SK-N-SH (cell line): ENCODE measurements at regions not wholly inside any gene's neighbourhood (a gene's known extent, or its start where the extent isn't known, plus 50 kb on each side); places are given as distances from the start of the nearest gene placed in this dataset.
"Not testable (repeated sequence)": the region's sequence is repeated elsewhere in the genome, so short reads cannot be mapped to it uniquely, and the experiment has no call there.

Experiments used
- CTCF ChIA-PET: fragments of 300-600, 350-600 bp; formaldehyde crosslinking; extraction: SDS; loops from one replicate; lab custom pipeline; 2021; lab: Yijun Ruan, JAX
- POLR2A ChIA-PET: fragments of 350-600 bp; sonication (Branson Sonifier 250); formaldehyde crosslinking; extraction: SDS; loops from one replicate; lab custom pipeline; 2020; ENCODE audit warnings: antibody characterized with exemption, inconsistent platforms; lab: Yijun Ruan, JAX
- DNase-seq: peaks from one replicate; pipeline ENCODE4 v3.0.0; 2012
- H2AFZ ChIP-seq: fragments of 200-600 bp; sonication (generic); 2 replicates; pipeline ENCODE4 v1.8.1; 2016; ENCODE audit warnings: antibody characterized with exemption, mild to moderate bottlenecking, low read depth
- H3F3A ChIP-seq: fragments of 200-600 bp; sonication (generic); replicated peaks from 2 replicates; pipeline ENCODE3; 2016; ENCODE audit warnings: antibody characterized with exemption, mild to moderate bottlenecking; ENCODE audit not compliant: insufficient read depth
- H3K27ac ChIP-seq, 2 experiments: fragments of 200-500 bp in 1 of 2; fragments of 200-600 bp in 1 of 2; sonication (Bioruptor generic) in 1 of 2; sonication (generic), shearing (Covaris generic) in 1 of 2; 2 replicates each; pipeline versions ENCODE4 v1.5.1 to v1.6.1; 2014 to 2016; ENCODE audit warnings: low read depth in 2 of 2, inconsistent platforms in 1 of 2, low read length in 1 of 2, mild to moderate bottlenecking in 1 of 2, mixed read lengths in 1 of 2
- H3K27me3 ChIP-seq: fragments of 200-600 bp; sonication (generic), shearing (Covaris generic); 2 replicates; pipeline ENCODE4 v1.6.1; 2016; ENCODE audit warnings: mixed run types; ENCODE audit not compliant: insufficient read depth
- H3K36me3 ChIP-seq, 2 experiments: fragments of 200-500 bp in 1 of 2; fragments of 200-600 bp in 1 of 2; sonication (Bioruptor generic) in 1 of 2; sonication (generic) in 1 of 2; replicated peaks in 1 of 2; 2 replicates each; pipeline versions ENCODE3 to v1.5.1; 2014 to 2016; ENCODE audit warnings: low read length in 1 of 2, mild to moderate bottlenecking in 1 of 2; ENCODE audit not compliant: insufficient read depth in 2 of 2, control insufficient read depth in 1 of 2
- H3K4me1 ChIP-seq, 2 experiments: fragments of 200-500 bp in 1 of 2; fragments of 200-600 bp in 1 of 2; sonication (Bioruptor generic) in 1 of 2; sonication (generic), shearing (Covaris generic) in 1 of 2; 2 replicates each; pipeline versions ENCODE4 v1.5.1 to v1.6.1; 2014 to 2016; ENCODE audit warnings: low read depth in 1 of 2, low read length in 1 of 2, mixed run types in 1 of 2; ENCODE audit not compliant: insufficient read depth in 2 of 2, control insufficient read depth in 1 of 2
- H3K4me2 ChIP-seq: fragments of 200-600 bp; sonication (generic), shearing (Covaris generic); 2 replicates; pipeline ENCODE4 v1.6.1; 2017; ENCODE audit warnings: mixed run types
- H3K4me3 ChIP-seq, 2 experiments: fragments of 200-500 bp in 1 of 2; fragments of 200-600 bp in 1 of 2; sonication (Bioruptor generic) in 1 of 2; sonication (generic), shearing (Covaris generic) in 1 of 2; 2 replicates each; pipeline versions ENCODE4 v1.5.1 to v1.8.1; 2014 to 2016; ENCODE audit warnings: low read depth in 2 of 2, inconsistent platforms in 1 of 2, low read length in 1 of 2, mild to moderate bottlenecking in 1 of 2, mixed read lengths in 1 of 2, moderate library complexity in 1 of 2
- H3K79me2 ChIP-seq: fragments of 200-600 bp; sonication (generic); 2 replicates; pipeline ENCODE4 v1.8.1; 2017; ENCODE audit warnings: mild to moderate bottlenecking; ENCODE audit not compliant: insufficient read depth
- H3K9ac ChIP-seq: fragments of 200-600 bp; sonication (generic); 2 replicates; pipeline ENCODE4 v1.6.1; 2017; ENCODE audit warnings: mixed run types
- H3K9me2 ChIP-seq: fragments of 200-600 bp; sonication (generic); 2 replicates; pipeline ENCODE4 v1.6.1; 2017; ENCODE audit warnings: mixed run types
- H3K9me3 ChIP-seq: fragments of 200-600 bp; sonication (generic); 2 replicates; pipeline ENCODE4 v1.6.1; 2017; ENCODE audit warnings: mixed run types, mild to moderate bottlenecking, moderate library complexity
- H4K20me1 ChIP-seq: fragments of 200-600 bp; sonication (generic); 2 replicates; pipeline ENCODE4 v1.6.1; 2017; ENCODE audit warnings: mild to moderate bottlenecking, mixed run types; ENCODE audit not compliant: insufficient read depth
- ELF1 ChIP-seq: IDR thresholded peaks from 2 replicates; pipeline ENCODE4 v1.4.0; 2012
- EP300 ChIP-seq, 2 experiments: IDR thresholded peaks; 2 replicates each; pipeline versions ENCODE4 v1.4.0 to v1.6.1; 2012; ENCODE audit warnings: borderline replicate concordance in 1 of 2, low read depth in 1 of 2, low read length in 1 of 2
- FOSL2 ChIP-seq: IDR thresholded peaks from 2 replicates; pipeline ENCODE4 v1.4.0; 2012; ENCODE audit warnings: low read depth, mild to moderate bottlenecking, moderate library complexity, borderline replicate concordance
- FOXM1 ChIP-seq: IDR thresholded peaks from 2 replicates; pipeline ENCODE4 v1.4.0; 2012; ENCODE audit warnings: low read depth, mild to moderate bottlenecking
- GABPA ChIP-seq: IDR thresholded peaks from 2 replicates; pipeline ENCODE4 v1.4.0; 2012; ENCODE audit warnings: low read depth, mild to moderate bottlenecking
- JUND ChIP-seq: IDR thresholded peaks from 2 replicates; pipeline ENCODE4 v1.4.0; 2012
- MAX ChIP-seq: IDR thresholded peaks from 2 replicates; pipeline ENCODE4 v1.4.0; 2012; ENCODE audit warnings: low read depth
- NFIC ChIP-seq: IDR thresholded peaks from 2 replicates; pipeline ENCODE4 v1.4.0; 2012; ENCODE audit warnings: borderline replicate concordance
- POLR2AphosphoS5 ChIP-seq: IDR thresholded peaks from 2 replicates; pipeline ENCODE4 v1.6.1; 2012; ENCODE audit warnings: low read depth, low read length
- RFX5 ChIP-seq: IDR thresholded peaks from 2 replicates; pipeline ENCODE4 v1.6.1; 2012; ENCODE audit warnings: mild to moderate bottlenecking, improper control_type of control experiment, low read length
- RXRA ChIP-seq: IDR thresholded peaks from 2 replicates; pipeline ENCODE4 v1.4.0; 2012; ENCODE audit warnings: low read depth, mild to moderate bottlenecking, borderline replicate concordance
- SIN3A ChIP-seq: IDR thresholded peaks from 2 replicates; pipeline ENCODE4 v1.6.1; 2012; ENCODE audit warnings: low read depth, mild to moderate bottlenecking, low read length, moderate library complexity, borderline replicate concordance
- TAF1 ChIP-seq: IDR thresholded peaks from 2 replicates; pipeline ENCODE4 v1.6.1; 2012; ENCODE audit warnings: low read depth, mild to moderate bottlenecking, low read length, moderate library complexity, borderline replicate concordance
- TCF12 ChIP-seq: IDR thresholded peaks from 2 replicates; pipeline ENCODE4 v1.4.0; 2012
- TEAD4 ChIP-seq: IDR thresholded peaks from 2 replicates; pipeline ENCODE4 v1.4.0; 2012; ENCODE audit warnings: mild to moderate bottlenecking, borderline replicate concordance; ENCODE audit not compliant: insufficient read depth
- YY1 ChIP-seq: IDR thresholded peaks from 2 replicates; pipeline ENCODE4 v1.4.0; 2012; ENCODE audit warnings: low read depth, mild to moderate bottlenecking
- WGBS: methylation state at CpG from one replicate; pipeline ENCODE4 v1.1.6; 2017; ENCODE audit warnings: low lambda C conversion rate; 5-methylcytosine and 5-hydroxymethylcytosine counted together
- TF ChIP-seq, protein P1 (sequence below): fragments of 200-600 bp; sonication (generic); IDR thresholded peaks from 2 replicates; pipeline ENCODE4 v1.6.1; 2017; ENCODE audit warnings: antibody characterized with exemption, mild to moderate bottlenecking, moderate library complexity
- TF ChIP-seq, protein P2 (sequence below): IDR thresholded peaks from 2 replicates; pipeline ENCODE4 v1.4.0; 2012; ENCODE audit warnings: low read depth, borderline replicate concordance

DNA sequence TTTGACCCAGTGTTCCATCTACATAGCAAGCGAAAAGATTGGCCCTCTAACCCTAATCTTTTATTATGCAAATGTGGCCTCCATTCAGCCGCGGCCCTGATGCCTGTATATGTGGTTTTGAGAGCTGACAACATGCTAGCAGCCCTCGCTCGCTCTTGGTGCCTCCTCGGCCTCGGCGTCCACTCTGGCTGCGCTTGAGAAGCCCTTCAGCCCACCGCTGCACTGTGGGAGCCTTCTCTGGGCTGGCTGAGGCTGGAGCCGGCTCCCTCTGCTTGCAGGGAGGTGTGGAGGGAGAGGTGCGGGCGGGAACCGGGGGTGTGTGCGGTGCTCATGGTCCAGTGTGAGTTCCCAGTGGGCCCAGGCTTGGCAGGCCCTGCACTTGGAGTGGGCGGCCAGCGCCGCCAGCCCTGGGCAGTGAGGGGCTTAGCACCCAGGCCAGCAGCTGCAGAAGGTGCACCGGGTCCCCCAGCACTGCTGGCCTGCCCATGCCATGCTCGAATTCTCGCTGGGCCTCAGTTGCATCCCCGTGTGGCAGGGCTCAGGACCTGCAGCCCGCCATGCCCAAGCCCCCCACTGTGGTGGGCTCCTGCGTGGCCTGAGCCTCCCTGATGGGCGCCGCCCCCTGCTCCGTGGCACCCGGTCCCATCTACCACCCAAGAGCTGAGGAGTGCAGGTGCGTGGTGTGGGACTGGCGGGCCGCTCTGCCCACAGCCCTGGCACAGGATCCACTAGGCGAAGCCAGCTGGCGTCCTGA, 757.5 kb upstream of the CTNND2 start:
- POLR2A ChIA-PET: no interaction called here

DNA sequence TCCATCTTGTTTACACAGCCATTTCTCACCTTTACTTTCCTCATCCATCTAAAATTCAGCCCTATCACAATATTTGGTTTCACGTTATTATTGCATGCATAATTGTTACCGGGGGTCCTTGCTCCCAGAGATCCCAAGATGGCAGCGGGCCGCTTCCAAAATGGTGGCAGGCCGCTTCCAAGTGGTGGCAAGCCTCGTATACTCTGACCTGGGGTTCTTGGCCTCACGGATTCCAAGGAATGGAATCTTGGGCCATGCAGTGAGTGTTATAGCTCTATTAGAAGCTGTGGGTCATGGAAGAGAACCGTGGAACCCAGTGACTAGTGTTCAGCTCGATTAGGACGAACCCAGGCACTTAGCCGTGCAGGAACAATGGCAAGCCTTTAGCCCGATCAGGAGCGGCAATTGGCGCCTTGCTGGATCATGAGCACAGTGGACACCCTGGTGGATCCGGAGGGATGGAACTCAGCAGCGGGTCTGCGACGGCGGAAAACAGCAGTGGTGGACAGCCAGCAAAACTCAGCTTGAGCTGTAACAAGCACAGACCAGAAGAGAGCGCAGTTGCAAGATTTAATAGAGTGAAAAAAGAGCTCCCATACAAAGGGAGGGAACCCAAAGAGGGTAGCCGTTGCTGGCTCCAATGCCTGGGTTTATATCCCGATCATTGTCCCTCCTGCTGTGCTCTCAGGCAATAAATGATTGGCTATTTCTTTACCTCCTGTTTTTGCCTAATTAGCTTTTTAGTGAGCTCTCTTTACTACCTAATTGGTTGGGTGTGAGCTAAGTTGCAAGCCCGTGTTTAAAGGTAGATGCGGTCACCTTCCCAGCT, 756.2 kb upstream of the CTNND2 start:
- H3K36me3 ChIP-seq, H3K9ac ChIP-seq, POLR2A ChIA-PET: not testable (repeated sequence)

More for the DNA sequence above, 757.5 kb upstream of the CTNND2 start:
- CTCF ChIA-PET: no interaction called here
- Histone ChIP-seq H3K9ac (no peak overlapping the region), H3K9me3 (no peaks in the 10 kb centered on the region), H3K27me3 (no peaks in the 10 kb centered on the region), H4K20me1 (no peaks in the 10 kb centered on the region), H3K4me2 (no peak overlapping the region), H3K9me2 (no peaks in the 10 kb centered on the region), H3K4me1 (no peaks in the 10 kb centered on the region), H3K36me3 (no peaks in the 10 kb centered on the region), H3F3A (no peaks in the 10 kb centered on the region), H3K79me2 (no peaks in the 10 kb centered on the region), H3K4me3 (no peak overlapping the region), H3K27ac (no peak overlapping the region), H2AFZ (no peak overlapping the region)
- DNase-seq: no peak
- TF ChIP-seq TCF12 (no peak), RFX5 (no peak), FOXM1 (no peak), YY1 (no peak), RXRA (no peak), MAX (no peak), NFIC (no peak), ELF1 (no peak), SIN3A (no peak), TAF1 (no peak), POLR2AphosphoS5 (no peak), TEAD4 (no peak), EP300 (IDR thresholded peaks at IDR 0.05; ENCODE audit: borderline replicate concordance in 1 of 2, low read depth in 1 of 2, low read length in 1 of 2) (no peak), JUND (no peak), GABPA (no peak), FOSL2 (no peak)
- TF ChIP-seq, protein P1, sequence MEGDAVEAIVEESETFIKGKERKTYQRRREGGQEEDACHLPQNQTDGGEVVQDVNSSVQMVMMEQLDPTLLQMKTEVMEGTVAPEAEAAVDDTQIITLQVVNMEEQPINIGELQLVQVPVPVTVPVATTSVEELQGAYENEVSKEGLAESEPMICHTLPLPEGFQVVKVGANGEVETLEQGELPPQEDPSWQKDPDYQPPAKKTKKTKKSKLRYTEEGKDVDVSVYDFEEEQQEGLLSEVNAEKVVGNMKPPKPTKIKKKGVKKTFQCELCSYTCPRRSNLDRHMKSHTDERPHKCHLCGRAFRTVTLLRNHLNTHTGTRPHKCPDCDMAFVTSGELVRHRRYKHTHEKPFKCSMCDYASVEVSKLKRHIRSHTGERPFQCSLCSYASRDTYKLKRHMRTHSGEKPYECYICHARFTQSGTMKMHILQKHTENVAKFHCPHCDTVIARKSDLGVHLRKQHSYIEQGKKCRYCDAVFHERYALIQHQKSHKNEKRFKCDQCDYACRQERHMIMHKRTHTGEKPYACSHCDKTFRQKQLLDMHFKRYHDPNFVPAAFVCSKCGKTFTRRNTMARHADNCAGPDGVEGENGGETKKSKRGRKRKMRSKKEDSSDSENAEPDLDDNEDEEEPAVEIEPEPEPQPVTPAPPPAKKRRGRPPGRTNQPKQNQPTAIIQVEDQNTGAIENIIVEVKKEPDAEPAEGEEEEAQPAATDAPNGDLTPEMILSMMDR: no peak
- TF ChIP-seq, protein P2, sequence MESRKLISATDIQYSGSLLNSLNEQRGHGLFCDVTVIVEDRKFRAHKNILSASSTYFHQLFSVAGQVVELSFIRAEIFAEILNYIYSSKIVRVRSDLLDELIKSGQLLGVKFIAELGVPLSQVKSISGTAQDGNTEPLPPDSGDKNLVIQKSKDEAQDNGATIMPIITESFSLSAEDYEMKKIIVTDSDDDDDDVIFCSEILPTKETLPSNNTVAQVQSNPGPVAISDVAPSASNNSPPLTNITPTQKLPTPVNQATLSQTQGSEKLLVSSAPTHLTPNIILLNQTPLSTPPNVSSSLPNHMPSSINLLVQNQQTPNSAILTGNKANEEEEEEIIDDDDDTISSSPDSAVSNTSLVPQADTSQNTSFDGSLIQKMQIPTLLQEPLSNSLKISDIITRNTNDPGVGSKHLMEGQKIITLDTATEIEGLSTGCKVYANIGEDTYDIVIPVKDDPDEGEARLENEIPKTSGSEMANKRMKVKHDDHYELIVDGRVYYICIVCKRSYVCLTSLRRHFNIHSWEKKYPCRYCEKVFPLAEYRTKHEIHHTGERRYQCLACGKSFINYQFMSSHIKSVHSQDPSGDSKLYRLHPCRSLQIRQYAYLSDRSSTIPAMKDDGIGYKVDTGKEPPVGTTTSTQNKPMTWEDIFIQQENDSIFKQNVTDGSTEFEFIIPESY: no peak
- 17% methylated on average over 14 of the region's 33 CpGs for WGBS

More for the DNA sequence above, 756.2 kb upstream of the CTNND2 start:
- 28% methylated on average over 24 of the region's 24 CpGs for WGBS
- H3F3A ChIP-seq, H3K27me3 ChIP-seq, H3K4me3 ChIP-seq, CTCF ChIA-PET, H3K79me2 ChIP-seq, H3K4me1 ChIP-seq, H4K20me1 ChIP-seq, DNase-seq, H3K9me3 ChIP-seq, H2AFZ ChIP-seq, H3K4me2 ChIP-seq, H3K9me2 ChIP-seq, H3K27ac ChIP-seq: not testable (repeated sequence)
